ENCODE measurements at regions not wholly inside any gene's neighbourhood (a gene's known extent, or its start where the extent isn't known, plus 50 kb on each side); places are given as distances from the start of the nearest gene placed in this dataset.
"Not testable (repeated sequence)": the region's sequence is repeated elsewhere in the genome, so short reads cannot be mapped to it uniquely, and the experiment has no call there.

DNA sequence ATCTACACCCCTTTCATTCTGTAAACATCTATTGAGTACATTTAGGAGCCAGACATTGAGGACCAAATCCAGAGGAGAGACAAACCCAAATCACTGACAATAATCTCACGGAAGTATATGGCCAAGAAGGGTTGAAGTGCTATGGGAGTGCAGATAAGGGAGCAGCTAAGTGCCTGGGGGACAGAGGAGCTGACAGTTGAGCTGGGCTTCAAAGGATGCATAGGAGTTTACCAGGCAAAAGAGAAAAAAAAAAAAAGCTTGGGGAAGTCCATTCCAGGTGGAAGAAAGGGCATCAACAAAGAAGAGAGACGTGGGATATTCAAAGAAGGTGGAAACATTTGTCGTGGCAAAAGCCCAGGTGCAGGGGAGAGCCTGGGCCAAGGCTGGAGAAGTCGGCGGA, 60.5 kb upstream of the NANOS1 start:
- DNase-seq, result no peak

DNA sequence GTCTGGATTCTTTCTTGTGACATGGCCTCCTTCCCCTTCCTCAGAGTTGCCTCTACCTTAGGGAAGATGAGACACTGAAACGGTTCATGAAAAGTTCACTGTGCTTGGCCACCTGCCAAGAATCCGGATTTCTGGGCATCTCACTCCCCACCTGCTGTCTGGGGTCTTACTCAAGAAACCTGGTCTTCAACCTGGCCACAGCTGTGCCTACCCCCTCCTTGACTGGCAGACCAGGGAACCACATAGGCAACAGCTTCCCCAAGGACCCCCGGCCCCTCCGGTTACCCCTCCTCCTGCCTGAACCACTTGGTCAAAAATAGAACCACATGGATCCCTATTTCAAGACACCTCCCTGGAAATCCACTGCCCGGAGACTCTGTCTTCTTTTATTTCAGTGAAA, 58.7 kb upstream of the NANOS1 start:
- no peak for DNase-seq

DNA sequence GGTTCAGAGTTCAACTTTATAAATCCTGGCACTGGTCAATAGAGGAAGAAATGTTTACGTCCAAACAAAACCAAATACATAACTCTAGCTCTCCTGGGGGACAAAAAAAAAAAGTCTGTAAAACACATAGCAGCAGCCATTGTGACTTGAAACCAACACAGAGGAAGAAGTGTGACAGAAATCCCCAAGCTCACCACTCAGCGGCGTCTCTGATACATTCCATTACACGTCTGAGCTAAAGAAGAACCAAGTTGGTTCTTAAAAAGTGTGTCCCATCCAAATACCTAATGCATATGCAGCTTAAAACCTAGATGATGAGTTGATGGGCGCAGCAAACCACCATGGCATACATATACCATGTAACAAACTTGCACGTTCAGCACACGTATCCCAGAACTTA, 58.3 kb upstream of the NANOS1 start:
- no peak for DNase-seq

DNA sequence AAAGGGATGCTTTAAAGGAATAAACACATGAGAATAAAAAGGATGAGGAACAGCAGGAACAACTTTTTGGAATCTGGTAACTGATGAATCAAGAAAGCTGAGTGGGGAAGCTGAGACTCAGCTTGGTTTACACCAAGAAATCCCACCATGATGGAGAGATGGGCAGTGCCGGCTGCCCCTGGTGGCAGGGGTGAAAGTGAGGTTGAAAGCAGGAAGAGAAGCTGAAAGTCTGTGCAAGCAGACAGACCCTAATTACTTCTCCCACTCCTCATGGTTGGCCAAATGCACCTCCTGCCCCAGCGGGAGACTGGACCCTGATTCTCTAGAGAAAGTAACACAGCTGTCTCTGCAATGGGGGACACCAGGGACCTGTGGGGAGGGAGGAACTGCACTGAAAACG, 57.6 kb upstream of the NANOS1 start:
- no peak for DNase-seq

DNA sequence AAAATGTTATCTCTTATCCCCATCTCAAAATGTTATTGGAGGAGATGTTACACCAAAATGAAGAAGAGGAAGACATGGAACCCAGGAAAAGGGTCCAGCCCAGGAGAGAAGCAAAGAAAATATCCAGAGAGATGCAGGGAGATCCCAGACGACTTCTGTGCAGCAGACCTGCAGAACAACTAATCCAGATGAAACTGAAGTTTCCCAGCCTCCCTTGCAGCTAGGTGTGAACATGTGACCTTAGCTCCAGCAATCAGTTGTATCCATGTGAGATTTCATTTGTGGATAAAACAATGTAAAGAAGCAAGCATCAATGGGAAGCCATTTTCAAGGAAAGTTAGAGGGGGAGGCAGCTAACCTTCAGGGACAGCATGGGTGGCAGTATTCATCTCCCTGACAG, 55.8 kb upstream of the NANOS1 start:
- no peak for DNase-seq

DNA sequence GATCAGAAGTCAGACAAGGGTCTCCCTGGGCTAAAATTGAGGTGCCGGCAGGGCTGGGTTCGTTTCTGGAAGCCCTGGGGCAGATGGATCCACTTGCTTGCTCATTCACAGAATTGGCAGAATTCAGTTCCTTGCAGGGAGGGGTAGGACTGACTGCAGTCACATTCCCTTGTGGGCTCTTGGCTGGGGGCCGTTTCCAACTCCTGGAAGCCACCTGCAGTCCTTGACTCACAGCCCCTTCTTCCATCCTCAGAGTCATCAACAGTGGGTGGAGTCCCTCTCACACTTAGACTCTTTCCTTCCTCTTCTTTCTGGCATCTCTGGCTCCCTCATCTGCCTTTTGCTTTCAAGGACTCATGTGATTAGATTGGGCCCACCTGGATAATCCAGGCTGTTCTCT, 54.6 kb upstream of the NANOS1 start:
- DNase-seq, result no peak

DNA sequence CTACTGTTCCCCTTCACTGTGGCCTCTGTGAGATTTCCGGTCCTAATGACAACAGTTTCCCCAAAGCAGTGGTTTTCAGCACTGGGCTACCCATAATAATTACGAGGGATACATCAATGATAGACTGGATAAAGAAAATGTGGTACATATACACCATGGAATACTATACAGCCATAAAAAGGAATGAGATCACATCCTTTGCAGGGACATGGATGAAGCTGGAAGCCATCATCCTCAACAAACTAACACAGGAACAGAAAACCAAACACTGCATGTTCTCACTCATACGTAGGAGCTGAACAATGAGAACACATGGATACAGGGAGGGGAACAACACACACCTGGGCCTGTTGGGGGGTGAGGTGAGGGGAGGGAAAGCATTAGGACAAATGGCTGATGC, 53.3 kb upstream of the NANOS1 start:
- not testable (repeated sequence) for DNase-seq

DNA sequence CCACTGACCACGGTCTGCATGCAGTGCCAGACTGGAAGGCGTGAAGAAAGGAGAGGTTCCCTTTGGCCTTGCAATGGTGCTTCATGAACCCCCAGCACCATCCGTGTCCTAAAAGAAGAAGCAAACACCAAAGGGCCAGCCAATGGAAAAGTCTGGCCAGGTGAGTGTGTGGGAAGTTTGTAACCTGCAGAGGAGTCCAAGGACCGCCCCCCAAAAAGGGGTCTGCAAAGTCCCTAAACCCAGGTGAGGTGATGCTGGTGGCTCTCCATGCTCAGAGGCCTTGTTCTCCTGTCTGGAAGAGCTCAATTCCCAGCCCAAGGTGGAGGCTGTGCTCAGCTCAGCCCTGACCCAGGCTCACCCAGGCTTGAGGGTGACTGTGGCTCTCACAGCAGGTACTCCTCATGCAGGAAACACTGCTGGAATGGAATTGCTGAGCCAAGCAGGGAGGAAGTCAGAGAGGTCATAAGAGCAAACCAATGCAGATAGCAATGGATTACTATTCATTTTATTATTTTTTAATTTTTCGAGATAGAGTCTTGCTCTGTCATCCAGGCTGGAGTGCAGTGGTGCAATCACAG, 52.4 kb upstream of the NANOS1 start:
- DNase-seq, result no peak

DNA sequence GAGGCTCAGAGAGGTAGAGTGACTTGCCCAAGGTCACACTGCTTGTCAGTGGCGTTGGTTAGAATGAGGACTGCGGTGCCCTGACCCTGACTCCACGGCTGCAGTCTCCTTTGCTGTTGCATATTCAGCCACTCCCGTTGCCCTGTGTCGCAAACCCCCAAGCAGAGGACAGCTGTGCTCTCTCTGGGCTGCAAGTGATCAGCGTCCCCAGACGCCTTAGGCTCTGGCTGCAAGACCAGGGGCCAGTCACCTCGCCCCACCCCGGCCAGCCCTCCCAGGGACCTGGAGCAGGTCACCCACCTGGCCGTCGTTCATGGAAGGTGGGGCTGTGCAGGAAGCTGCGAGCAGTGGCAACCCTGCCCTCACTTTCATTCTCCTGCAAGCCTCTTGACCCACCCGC, 51.7 kb upstream of the NANOS1 start:
- no peak for DNase-seq

DNA sequence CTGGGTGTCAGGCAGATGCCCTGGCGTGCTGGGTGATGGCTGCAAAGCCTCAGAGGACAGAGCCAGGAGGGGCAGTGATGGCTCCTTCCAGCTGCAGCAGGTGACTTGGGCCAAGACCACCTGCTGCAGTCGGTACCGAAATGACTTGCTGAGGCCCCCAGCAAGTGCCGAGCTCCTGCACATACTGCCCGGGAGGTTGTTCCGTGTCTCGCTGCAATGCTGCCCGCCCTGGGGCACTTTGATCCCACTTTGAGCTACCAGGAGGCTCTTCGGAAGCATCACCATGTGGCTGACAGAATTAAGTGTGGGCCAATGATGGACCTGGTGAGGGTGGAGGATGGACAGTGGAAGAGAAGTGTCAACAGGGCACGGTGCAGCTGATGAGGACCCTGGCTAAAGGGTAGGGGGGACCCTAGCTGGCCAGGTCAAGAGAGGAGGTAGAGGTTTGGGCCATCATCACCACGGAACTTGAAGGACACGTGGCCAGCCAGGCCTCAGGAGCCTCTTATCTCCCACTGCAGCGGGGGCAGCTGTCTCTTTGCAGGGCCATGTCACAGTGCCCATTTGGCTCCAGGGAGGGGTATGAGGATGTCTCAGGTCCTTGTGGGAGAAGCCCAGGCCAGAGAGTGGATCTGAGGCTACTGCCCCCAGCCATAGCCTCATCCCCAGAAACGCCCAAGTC, 51.1 kb upstream of the NANOS1 start:
- no peak for DNase-seq

DNA sequence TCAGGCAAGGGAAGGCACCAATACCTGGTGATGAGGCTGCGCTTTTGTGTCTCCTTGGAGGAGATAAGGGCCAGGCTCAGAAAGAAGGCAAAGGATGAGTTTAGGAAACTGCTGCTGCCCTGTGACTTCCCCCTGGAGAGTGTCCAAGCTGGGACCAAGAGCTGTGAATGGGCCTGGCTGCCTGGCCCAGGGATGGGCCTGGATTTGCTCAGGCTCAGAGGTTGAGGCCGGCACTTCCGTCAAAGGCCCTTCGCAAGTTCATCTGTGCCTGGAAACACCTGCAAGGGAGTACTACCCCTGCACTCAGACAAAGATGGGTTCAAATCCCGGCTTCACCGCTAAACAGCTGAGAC, 50.5 kb upstream of the NANOS1 start:
- DNase-seq, result no peak

DNA sequence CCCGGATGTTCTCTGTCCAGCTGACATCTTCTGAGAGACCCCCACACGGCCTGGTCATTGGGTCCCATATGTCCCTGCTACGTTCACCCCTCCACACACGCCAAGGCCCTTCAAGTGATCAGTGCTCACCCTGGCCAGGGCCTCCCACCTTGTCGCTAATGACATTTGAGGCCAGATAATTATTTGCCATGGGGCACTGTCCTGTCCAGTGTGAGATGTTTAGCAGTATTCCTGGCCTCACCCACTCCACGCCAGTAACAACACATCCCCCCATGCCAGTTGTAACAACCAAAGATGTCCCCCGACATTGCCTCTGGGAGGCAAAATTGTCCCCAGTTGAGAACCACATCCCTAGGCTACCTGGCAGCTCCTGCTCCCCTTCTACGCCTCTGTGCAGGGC, 49.9 kb upstream of the NANOS1 start:
- DNase-seq, result no peak
